Mucosa of rectum (tissue), 2 donors: ENCODE measurements at regions not wholly inside any gene's neighbourhood (a gene's known extent, or its start where the extent isn't known, plus 50 kb on each side); places are given as distances from the start of the nearest gene placed in this dataset.

Source experiments
- H3K27ac ChIP-seq, 2 donors: one replicate each; pipeline ENCODE4 v1.7.0; 2013; ENCODE audit warnings: inconsistent platforms in 2 of 2, low read depth in 2 of 2, low read length in 2 of 2
- H3K27me3 ChIP-seq, 2 donors: one replicate each; pipeline ENCODE4 v1.7.0; 2013; ENCODE audit warnings: low read length in 2 of 2; ENCODE audit not compliant: control insufficient read depth in 2 of 2, insufficient read depth in 2 of 2
- H3K36me3 ChIP-seq, 2 donors: one replicate each; pipeline ENCODE4 v1.7.0; 2013; ENCODE audit warnings: low read length in 2 of 2; ENCODE audit not compliant: control insufficient read depth in 2 of 2, insufficient read depth in 2 of 2
- H3K4me1 ChIP-seq, 2 donors: one replicate each; pipeline ENCODE4 v1.7.0; 2013; ENCODE audit warnings: low read length in 2 of 2, mild to moderate bottlenecking in 1 of 2; ENCODE audit not compliant: control insufficient read depth in 2 of 2, insufficient read depth in 2 of 2
- H3K4me3 ChIP-seq, 2 donors: one replicate each; pipeline ENCODE4 v1.7.0; 2013; ENCODE audit warnings: low read length in 2 of 2
- H3K9ac ChIP-seq, 2 donors: one replicate each; pipeline ENCODE4 v1.7.0; 2013; ENCODE audit warnings: low read length in 2 of 2, low read depth in 1 of 2, mild to moderate bottlenecking in 1 of 2
- H3K9me3 ChIP-seq, 2 donors: one replicate each; pipeline ENCODE4 v1.7.0; 2013; ENCODE audit warnings: low read length in 2 of 2; ENCODE audit not compliant: control insufficient read depth in 2 of 2
- donor health status: healthy.
- donor health status: Normal muscosa, but diverticular disease.

GRCh38 chr10:65430979-65431378 lies 1494.9 kb upstream of the LRRTM3 start:
- no peaks in the 10 kb centered on the region for H3K36me3 ChIP-seq
- no peaks in the 10 kb centered on the region for H3K27me3 ChIP-seq
- no peak overlapping the region for H3K27ac ChIP-seq
- H3K4me1 ChIP-seq = no peaks in the 10 kb centered on the region
- no peak overlapping the region for H3K9ac ChIP-seq
- H3K9me3 ChIP-seq = no peaks in the 10 kb centered on the region
- no peak overlapping the region for H3K4me3 ChIP-seq

GRCh38 chr10:65470986-65471385 lies 1454.8 kb upstream of the LRRTM3 start:
- Histone ChIP-seq H3K4me3 (no peak overlapping the region), H3K36me3 (no peaks in the 10 kb centered on the region), H3K27ac (no peak overlapping the region), H3K9ac (no peak overlapping the region), H3K9me3 (no peaks in the 10 kb centered on the region), H3K4me1 (no peaks in the 10 kb centered on the region), H3K27me3 (no peaks in the 10 kb centered on the region)

GRCh38 chr10:65482848-65483247 lies 1443.0 kb upstream of the LRRTM3 start:
- H3K9me3 ChIP-seq = no peaks in the 10 kb centered on the region
- H3K4me1 ChIP-seq = no peaks in the 10 kb centered on the region
- H3K36me3 ChIP-seq = no peaks in the 10 kb centered on the region
- H3K4me3 ChIP-seq = no peak overlapping the region
- no peak overlapping the region for H3K27ac ChIP-seq
- no peak overlapping the region for H3K9ac ChIP-seq
- H3K27me3 ChIP-seq = no peaks in the 10 kb centered on the region

- no peaks in the 10 kb centered on the region for H3K9me3 ChIP-seq
- H3K27ac ChIP-seq = no peak overlapping the region
- no peaks in the 10 kb centered on the region for H3K4me1 ChIP-seq
- H3K4me3 ChIP-seq = no peak overlapping the region
- no peak overlapping the region for H3K9ac ChIP-seq
- H3K36me3 ChIP-seq = no peaks in the 10 kb centered on the region
- H3K27me3 ChIP-seq = no peaks in the 10 kb centered on the region
Measured at GRCh38 chr10:65491799-65492198, 1434.0 kb upstream of the LRRTM3 start.

GRCh38 chr10:65496541-65496940 lies 1429.3 kb upstream of the LRRTM3 start:
- H3K27ac ChIP-seq = no peak overlapping the region
- no peak overlapping the region for H3K9ac ChIP-seq
- H3K4me1 ChIP-seq = no peaks in the 10 kb centered on the region
- no peaks in the 10 kb centered on the region for H3K27me3 ChIP-seq
- no peaks in the 10 kb centered on the region for H3K9me3 ChIP-seq
- H3K4me3 ChIP-seq = no peak overlapping the region
- no peaks in the 10 kb centered on the region for H3K36me3 ChIP-seq

- Histone ChIP-seq H3K36me3 (no peaks in the 10 kb centered on the region), H3K27ac (no peak overlapping the region), H3K4me3 (no peak overlapping the region), H3K9me3 (no peaks in the 10 kb centered on the region), H3K27me3 (no peaks in the 10 kb centered on the region), H3K4me1 (no peaks in the 10 kb centered on the region), H3K9ac (no peak overlapping the region)
Measured at GRCh38 chr10:65497837-65498236, 1428.0 kb upstream of the LRRTM3 start.

- no peak overlapping the region for H3K4me3 ChIP-seq
- no peaks in the 10 kb centered on the region for H3K36me3 ChIP-seq
- no peaks in the 10 kb centered on the region for H3K4me1 ChIP-seq
- no peak overlapping the region for H3K27ac ChIP-seq
- H3K9ac ChIP-seq = no peak overlapping the region
- no peaks in the 10 kb centered on the region for H3K27me3 ChIP-seq
- no peaks in the 10 kb centered on the region for H3K9me3 ChIP-seq
Measured at GRCh38 chr10:65500716-65501115, 1425.1 kb upstream of the LRRTM3 start.

GRCh38 chr10:65501259-65501658 lies 1424.6 kb upstream of the LRRTM3 start:
- Histone ChIP-seq H3K9me3 (no peaks in the 10 kb centered on the region), H3K4me3 (no peak overlapping the region), H3K9ac (no peak overlapping the region), H3K27ac (no peak overlapping the region), H3K4me1 (no peaks in the 10 kb centered on the region), H3K27me3 (no peaks in the 10 kb centered on the region), H3K36me3 (no peaks in the 10 kb centered on the region)

GRCh38 chr10:65518379-65518778 lies 1407.5 kb upstream of the LRRTM3 start:
- Histone ChIP-seq H3K36me3 (no peaks in the 10 kb centered on the region), H3K4me1 (no peaks in the 10 kb centered on the region), H3K27me3 (no peaks in the 10 kb centered on the region), H3K9ac (no peak overlapping the region), H3K27ac (no peak overlapping the region), H3K4me3 (no peak overlapping the region), H3K9me3 (no peaks in the 10 kb centered on the region)

GRCh38 chr10:65528986-65529385 lies 1396.8 kb upstream of the LRRTM3 start:
- Histone ChIP-seq H3K9ac (no peak overlapping the region), H3K4me1 (no peaks in the 10 kb centered on the region), H3K27me3 (no peaks in the 10 kb centered on the region), H3K9me3 (no peaks in the 10 kb centered on the region), H3K36me3 (no peaks in the 10 kb centered on the region), H3K27ac (no peak overlapping the region), H3K4me3 (no peak overlapping the region)

GRCh38 chr10:65531545-65531944 lies 1394.3 kb upstream of the LRRTM3 start:
- H3K9ac ChIP-seq = no peak overlapping the region
- no peak overlapping the region for H3K27ac ChIP-seq
- H3K27me3 ChIP-seq = no peaks in the 10 kb centered on the region
- no peaks in the 10 kb centered on the region for H3K36me3 ChIP-seq
- H3K4me1 ChIP-seq = no peaks in the 10 kb centered on the region
- no peak overlapping the region for H3K4me3 ChIP-seq
- no peaks in the 10 kb centered on the region for H3K9me3 ChIP-seq
